ENCODE measurements at regions not wholly inside any gene's neighbourhood (a gene's known extent, or its start where the extent isn't known, plus 50 kb on each side); places are given as distances from the start of the nearest gene placed in this dataset.
"Not testable (repeated sequence)": the region's sequence is repeated elsewhere in the genome, so short reads cannot be mapped to it uniquely, and the experiment has no call there.

DNA sequence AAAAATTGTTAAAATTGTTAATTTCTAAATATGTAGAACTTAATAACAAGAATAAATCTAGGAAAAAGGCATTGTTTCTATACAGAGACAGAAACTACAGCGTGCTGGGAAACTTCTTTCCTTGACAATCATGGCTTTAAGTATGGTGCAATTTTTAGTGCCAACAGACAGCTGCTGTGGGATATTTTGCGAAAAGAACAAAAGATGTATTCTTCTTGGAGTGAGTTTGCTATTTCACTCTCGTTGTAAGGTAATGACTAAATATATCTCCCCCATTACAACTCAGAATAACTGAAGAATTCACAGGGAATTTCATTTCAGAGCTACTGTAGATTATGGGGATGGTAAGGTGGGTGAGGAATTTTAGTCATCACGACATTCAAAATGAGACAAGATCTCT, 2055.0 kb upstream of the ACO1 start:
- no peak for DNase-seq (ENCODE audit: low spot score)

DNA sequence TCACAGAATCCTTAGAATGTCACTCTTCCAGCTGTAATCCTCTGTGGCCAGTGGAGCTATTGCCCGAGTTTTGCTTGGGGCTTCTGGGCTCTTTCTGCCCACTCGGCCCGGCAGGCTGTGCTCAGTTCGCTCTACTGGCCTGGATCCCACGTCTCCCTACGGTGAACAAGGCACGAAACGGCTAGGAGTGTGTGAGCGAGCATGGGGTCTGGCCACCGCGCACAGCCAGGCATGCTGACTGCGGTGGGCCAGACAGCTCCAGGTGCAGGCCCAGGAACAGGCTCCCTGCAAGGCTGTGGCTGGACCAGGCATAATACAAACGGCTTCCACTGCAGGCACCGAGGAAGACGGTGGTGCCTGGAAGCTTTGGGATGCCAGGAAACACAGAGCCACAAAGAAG, 2035.5 kb upstream of the ACO1 start:
- DNase-seq (ENCODE audit: low spot score): no peak

DNA sequence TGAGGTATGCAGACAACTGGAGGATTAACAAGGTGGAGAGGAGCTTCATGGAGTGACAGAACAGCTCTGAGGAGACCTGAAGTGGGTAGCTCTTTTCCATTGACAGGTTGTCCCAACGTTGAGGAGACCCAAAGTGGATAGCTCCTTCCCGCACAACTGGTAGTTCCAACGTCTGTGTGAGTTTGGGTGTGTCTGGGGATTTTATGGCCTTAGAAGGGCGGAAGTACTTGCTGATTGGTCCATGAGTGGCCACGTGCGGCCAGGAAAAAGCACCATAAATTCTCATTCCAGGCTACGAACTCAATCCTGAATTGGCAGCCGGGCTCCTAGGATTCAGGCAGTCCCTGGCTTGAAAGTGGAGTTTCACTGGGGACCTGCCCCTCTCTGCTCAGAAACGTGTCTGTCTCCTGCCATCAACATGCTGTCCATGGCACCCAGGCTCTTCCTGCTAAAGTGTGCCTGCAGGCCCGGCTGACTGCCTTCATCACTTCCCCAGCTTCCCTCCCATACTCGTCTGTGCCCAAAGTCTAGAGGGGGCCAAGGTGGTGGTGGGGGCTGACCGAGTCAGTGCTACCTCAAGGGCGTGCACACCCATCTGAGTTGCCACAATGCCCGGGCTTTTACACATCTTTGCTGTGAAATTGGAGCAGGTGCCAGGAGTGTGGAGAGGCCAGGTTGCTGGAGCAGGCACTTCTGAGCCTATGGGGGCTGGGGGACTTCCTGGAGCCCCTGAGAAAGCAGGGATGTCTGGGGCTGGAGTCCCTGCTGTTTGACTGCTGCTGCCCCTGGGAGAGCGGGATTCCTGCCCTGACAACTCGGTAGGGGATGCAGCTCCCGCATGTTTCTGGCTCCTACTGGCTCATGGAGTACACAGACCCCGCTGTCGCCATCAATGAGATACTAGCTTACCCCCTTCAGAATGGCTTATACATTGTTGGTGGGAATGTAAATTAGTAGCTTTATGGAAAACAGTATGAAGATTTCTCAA, 2034.6 kb upstream of the ACO1 start:
- DNase-seq (ENCODE audit: low spot score): no peak

DNA sequence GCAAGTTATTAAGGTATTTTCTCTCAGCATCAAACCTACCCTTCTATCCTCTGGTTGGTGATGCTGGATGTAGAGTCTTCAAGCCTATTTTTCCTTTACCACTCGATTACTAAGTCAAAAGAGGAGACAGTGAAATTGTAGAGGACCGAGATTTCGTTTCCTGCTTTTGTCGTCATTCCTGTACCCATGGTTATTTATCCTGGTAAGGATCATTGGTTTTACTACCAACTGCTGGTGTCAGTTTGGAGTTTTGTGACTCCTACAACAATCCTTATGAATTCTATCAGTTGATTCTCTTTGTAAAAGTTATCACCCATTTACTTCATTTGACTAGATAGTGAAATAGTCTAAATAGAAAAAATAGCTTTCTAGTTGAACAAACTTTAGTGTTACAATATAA, 2028.2 kb upstream of the ACO1 start:
- DNase-seq (ENCODE audit: low spot score): no peak

DNA sequence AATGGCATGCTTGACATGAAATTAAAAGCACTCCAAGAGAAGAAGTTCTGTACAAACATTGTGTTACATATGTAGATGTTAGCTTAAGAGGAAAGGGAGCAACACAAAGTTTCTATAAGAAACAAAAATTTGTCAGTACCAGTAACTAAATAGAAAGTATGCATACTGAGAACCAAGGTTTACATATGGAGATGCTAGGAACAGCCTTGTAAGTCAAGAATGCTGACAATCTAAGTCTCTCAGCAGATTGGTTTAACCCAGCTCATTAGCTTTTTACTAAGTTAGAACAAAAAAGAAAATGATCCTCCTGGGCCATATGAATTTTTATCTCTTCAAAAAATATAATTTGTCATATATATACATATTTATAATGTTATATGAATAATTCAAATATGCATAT, 2022.1 kb upstream of the ACO1 start:
- no peak for DNase-seq (ENCODE audit: low spot score)

DNA sequence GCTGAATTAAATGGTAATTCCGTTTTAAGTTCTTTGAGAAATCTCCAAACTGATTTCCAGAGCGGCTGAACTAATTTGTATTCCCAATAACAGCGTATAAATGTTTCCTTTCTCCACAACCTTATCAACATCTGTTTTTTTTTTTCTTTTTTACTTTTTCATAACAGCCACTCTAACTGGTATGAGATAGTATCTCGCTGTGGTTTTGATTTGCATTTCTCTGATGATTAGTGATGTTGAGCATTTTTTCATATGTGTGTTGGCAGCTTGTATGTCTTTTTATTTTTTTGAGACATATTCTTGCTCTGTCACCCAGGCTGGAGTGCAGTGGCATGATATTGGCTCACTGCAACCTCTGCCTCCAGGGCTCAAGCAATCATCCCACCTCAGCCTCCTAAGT, 2018.3 kb upstream of the ACO1 start:
- DNase-seq (ENCODE audit: low spot score): not testable (repeated sequence)

DNA sequence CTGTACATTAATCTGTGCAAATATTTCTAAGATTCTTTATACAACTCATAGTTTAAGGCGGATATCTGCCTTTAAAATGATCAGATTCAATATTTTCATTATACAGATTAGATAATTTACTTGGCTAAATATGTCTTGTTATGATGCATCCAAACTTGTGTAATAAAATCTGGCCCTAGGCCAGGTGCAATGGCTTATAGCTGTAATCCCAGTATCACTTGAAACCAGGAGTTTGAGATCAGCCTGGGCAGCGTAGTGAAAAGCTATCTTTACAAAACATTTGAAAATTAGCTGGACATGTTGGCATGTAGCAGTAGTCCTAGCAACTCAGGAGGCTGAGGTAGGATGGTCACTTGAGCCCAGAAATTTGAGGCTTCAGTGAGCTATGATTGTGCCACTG, 2002.2 kb upstream of the ACO1 start:
- DNase-seq (ENCODE audit: low spot score): no peak

DNA sequence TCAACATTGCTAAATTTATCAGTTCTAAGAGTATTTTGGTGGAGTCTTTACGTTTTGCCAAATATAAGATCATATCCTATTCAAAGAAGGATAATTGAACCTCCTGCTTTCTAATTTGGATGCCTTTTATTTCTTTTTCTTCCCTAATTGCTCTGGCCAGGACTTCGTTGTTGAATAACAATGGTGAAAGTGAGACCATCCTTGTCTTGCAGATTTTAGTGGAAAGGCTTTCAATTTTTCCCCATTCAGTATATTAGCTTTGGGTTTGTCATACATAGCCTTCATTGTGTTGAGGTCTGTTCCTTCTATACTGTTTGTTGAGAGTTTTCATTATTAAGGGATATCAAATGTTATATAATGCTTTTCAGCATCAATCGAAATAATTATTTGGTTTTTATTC, 1974.2 kb upstream of the ACO1 start:
- DNase-seq (ENCODE audit: low spot score): no peak

DNA sequence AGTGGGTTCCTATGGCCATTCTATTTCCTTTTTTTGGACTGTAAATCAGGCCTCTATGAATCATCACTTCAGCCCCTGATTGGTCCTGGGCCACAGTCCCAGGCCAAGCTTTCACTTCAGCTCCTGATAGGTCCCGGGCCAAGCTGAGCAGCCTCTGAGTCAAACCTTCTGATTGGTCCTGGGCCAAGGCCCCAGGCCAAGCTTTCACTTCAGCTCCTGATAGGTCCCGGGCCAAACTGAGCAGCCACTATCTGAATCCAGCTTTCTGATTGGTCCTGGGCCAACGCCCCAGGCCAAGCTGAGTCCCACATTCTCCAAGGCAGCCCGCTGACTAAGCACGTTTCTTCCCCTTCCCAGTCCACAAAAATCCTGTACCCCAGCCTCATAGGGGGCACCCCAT, 1972.9 kb upstream of the ACO1 start:
- DNase-seq (ENCODE audit: low spot score): no peak

DNA sequence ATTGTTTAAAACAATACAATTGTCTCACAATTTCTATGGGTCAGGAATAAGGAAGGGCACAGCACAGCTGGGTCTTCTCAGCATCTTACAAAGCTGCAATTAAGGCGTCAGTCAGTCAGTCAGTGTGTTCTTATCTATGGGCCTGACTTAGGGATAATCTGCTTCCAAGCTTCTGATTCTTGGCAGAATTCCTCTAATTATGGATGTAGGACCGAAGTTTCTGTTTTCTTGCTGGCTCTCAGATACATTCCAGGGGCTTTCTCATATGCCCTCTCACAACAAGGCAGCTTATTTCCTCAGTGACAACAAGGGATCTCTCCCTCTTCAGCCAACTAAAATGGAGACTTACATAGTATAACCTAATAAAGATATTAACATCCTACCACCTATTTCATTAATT, 1925.3 kb upstream of the ACO1 start:
- no peak for DNase-seq (ENCODE audit: low spot score)

DNA sequence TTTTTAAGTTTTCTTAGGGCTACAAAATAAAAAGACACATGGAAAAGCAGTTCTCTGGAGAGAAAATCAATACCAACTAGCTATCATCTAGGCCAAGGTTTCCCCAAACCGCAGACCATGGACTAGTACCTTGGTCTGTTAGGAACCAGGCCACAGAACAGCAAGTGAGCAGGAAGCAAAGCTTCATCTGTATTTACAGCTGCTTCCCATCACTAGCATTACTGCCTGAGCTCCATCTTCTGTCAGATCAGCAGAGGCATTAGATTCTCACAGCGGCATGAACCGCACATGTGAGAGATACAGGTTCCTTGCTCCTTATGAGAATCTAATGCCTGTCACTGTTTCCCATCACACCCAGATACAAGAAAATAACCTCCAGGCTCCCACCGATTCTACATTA, 1907.6 kb upstream of the ACO1 start:
- no peak for DNase-seq (ENCODE audit: low spot score)

DNA sequence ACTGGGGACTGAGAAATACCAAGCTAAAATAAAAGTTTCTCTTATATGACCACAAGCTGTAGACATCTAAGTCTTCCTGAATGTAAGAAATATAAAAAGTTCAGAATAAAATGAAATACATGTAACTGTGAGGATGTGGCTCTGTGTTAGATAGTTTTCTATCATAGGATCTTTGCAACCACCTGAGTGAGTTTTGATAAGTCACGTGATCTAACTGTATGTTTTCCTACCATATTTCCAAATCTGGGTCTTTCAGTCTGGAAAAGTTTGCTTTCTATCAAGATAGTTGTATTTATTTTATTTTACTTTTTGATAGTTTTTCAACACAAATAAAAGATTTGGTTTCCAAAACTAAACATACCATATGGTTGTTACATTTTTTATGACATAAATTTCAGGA, 1905.8 kb upstream of the ACO1 start:
- DNase-seq (ENCODE audit: low spot score): no peak

DNA sequence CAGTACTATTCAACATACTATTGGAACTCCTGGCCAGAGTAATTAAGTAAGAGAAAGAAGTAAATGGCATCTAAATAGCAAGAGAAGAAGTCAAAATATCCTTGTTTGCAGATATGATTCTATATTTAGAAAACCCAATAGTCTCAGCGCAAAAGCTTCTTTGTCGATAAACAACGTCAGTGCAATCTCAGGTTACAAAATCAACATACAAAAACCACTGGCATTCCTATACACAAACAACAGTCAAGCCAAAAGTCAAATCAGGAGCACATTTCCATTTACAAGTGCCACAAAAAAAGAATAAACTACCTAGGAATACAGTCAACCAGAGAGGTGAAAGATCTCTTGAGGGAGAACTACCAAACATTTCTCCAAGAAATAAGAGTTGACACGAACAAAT, 1901.9 kb upstream of the ACO1 start:
- no peak for DNase-seq (ENCODE audit: low spot score)

DNA sequence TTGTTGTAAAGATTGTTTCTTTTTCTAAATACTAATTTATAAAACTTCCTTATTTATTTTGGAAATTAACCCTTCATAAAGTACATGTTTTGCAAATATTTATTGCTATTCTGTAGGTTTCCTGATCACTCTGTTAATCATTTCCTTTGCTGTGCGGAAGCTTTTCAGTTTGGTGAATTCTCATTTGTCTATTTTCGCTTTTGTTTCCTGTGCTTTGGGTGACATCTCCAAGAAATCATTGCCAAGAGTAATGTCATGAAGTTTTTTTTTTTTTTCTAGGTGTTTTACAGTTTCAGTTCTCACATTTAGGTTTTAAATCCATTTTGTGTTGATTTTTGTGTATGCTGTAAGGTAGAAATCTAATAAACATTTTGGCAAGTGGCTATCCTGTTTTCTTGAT, 1899.8 kb upstream of the ACO1 start:
- no peak for DNase-seq (ENCODE audit: low spot score)

DNA sequence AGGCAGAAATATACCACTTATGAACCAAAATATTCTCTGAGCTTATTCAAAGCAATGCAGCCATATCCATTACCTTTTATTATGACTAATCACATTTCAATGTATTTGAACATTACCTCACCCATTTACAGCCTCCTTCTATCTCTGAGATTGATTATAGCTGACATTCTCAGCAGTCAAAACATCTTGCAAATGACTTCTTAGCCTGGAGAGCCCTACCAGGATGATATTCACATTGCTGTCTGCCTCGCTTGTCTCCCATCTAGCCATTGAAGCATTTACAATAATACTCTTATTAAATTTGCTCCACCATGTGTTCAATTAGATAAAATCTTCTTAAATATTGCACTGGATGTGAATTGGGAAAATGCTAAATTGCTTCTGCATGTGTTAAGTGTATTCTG, 1879.9 kb upstream of the ACO1 start:
- no peak for DNase-seq (ENCODE audit: low spot score)

DNA sequence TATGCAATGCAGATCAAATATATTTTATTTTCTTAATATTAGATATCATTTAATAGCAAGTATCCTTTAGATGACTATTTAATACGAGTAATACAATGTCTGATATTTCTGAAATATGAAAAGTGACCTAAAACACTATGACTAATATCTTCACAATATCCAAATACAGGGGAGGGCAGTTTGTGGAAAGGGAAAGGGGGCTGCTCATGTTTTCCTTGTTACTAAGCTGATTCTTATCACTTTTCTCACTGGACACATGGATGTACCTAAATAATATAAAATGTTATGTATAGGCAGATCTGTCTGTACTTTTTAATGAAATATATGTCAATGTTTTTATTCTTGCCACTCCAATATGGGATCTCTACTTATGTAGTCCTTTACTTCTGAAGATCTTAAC, 1879.1 kb upstream of the ACO1 start:
- no peak for DNase-seq (ENCODE audit: low spot score)

DNA sequence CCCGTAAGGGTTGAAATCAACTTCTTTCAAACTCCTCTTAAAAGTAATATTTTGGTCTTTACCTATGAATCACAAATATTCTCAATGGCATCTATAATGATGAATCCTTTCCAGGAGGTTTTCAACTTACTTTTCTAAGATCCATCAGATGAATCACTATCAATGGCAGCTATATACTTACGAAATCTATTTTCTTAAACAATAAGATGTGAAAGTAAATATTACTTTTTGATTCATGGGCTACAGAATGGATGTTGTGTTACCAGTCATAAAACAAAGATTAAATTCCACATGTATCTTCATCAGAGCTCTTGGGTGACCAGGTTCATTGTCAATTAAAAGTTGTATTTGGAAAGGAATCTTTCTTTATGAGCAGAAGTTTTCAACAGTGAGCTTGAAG, 1877.7 kb upstream of the ACO1 start:
- no peak for DNase-seq (ENCODE audit: low spot score)

DNA sequence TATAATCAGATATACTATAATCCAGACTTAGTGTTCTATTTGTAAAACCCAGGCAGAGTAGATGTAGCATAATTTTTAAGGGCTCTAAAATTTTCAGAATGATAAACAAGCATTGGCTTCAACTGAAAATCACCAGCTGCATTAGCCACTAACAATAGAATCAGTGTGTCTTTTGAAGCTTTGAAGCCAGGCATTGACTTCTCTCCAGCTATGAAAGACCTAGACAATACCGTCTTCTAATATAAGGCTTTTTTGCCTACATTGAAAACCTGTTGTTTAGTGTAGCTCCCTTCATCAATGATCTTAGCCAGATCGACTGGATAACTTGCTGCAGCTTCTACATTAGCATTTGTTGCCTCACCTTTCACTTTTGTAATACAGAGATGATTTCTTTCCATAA, 1877.3 kb upstream of the ACO1 start:
- no peak for DNase-seq (ENCODE audit: low spot score)

DNA sequence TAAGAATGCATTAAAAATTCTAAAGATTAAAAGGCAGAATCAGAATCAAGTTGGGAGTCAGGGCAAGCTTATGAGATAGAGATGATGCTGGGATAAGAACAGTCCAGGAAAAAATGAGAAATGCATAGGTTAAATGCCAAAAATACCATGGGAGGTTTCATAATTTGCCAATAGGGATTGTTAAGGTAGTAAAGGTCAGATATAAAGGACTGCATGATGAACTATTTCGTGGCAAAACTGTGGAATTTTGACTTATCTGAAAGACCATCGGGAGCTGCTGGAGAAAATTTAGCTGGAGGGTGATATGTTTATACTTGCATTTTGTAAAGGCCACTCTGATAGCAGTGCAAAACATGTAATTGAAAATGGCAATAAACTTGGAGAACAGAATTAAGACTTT, 1872.8 kb upstream of the ACO1 start:
- DNase-seq (ENCODE audit: low spot score): no peak

DNA sequence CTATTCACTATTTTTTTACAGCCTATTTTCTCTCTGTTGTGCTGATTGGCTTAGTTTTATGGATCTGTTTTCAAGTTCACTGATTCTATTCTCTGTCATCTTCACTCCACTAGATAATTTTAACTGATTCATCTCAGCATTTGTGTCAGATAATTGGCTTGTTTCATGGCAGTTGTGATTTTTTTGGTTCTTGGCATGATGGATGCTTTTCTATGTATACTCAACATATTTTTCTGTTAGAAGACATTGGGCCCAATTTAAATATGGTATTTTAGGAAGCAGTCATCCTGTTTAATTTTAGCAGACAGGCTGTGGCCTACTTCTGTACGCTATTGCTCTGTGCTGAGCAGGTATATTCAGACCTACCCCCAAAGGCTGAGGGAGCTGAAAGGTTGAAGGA, 1865.3 kb upstream of the ACO1 start:
- no peak for DNase-seq (ENCODE audit: low spot score)

DNA sequence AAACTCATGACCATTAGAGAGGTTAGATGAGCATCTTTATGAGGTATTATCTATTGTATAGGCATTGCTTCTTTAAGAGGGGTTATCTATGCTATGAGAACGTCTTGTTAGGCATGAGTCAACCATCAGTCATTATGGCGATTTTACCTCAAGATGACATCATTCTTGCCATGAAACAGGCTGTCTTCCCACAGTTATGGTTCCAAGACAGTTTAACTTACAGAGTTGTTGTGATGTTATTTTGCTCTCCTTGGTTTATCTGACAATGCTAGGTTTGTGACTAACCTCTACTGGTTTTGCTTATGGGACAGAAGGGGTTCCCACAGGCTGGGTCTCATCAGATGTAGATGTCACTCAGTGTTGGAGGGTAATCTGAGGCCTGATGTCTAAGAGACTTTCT, 1864.7 kb upstream of the ACO1 start:
- no peak for DNase-seq (ENCODE audit: low spot score)

DNA sequence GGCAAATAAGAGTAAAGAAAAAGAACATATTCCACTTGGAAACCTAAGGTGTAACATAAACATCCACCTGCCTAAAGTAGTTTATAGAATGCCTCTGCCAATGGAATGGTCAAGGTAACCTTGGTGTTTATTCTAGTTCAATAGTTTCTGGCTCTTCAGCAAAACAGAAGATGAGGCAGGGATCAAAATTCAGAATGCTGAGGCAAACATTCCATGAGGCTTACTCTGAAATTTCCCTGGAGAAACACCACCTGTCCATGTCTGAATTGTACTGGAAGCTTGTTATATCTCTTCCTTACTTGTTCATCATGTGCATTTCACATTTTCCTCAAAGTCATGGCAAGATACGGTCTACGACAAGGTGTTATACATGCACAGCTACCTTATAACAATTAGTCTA, 1862.4 kb upstream of the ACO1 start:
- DNase-seq (ENCODE audit: low spot score): no peak

DNA sequence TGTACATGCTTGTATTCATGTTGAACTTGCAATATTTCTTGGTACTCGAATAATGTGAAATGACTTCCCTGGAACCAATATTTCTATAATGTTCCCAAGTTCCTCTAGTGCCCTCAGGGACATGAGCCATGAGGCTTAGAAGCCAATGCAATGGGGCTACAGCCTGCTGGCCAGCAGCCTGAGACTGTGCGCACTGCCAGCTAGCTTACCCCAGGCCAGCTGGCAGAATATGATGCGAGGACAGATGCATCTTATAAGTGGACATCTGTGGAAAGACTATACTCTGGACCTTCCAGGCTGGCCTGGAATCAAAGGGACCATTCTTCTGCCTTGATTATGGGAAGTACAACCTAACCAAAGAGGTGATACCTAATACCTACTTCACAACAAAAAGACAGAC, 1862.0 kb upstream of the ACO1 start:
- no peak for DNase-seq (ENCODE audit: low spot score)

DNA sequence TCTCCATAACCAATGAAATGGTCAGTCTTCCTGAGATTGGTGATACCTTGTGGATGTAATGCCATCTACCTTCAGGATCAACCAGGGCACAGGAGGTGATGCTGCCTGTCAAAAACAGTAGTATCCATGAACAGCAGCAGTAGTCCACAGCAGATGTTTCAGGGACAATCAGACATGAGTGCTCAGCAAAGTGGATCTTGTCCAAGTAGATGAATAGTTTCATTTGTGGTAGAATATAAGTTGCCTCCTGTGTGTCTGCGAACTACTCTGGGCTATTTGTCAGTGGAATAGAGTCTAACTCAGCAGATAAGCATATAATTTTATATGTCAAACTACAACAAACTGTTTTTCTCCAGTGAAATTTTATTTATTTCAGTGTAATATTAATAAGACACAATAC, 1860.1 kb upstream of the ACO1 start:
- DNase-seq (ENCODE audit: low spot score): no peak

Data from AG08395 (cell line).